Lower lobe of right lung (tissue), 2 donors: ENCODE measurements at regions not wholly inside any gene's neighbourhood (a gene's known extent, or its start where the extent isn't known, plus 50 kb on each side); places are given as distances from the start of the nearest gene placed in this dataset.

Source experiments
- ATAC-seq, 2 donors: fragments of 200-7000 bp; cut with Tn5 transposase; one replicate each; pipeline ENCODE4 v1.9.1; 2020 to 2022; ENCODE audit warnings: mild to moderate bottlenecking in 2 of 2, moderate library complexity in 2 of 2
- DNase-seq: peaks from one replicate; pipeline ENCODE4 v3.0.0-alpha.2; 2020
- H3K27ac ChIP-seq: fragments of 200-600 bp; one replicate; pipeline ENCODE4 v1.8.0; 2022
- H3K27me3 ChIP-seq: fragments of 200-600 bp; one replicate; pipeline ENCODE4 v1.8.0; 2022; ENCODE audit warnings: low read depth
- H3K36me3 ChIP-seq: fragments of 200-600 bp; one replicate; pipeline ENCODE4 v1.8.0; 2022; ENCODE audit warnings: mild to moderate bottlenecking
- H3K4me1 ChIP-seq: fragments of 200-600 bp; one replicate; pipeline ENCODE4 v1.8.0; 2022
- H3K4me3 ChIP-seq: fragments of 200-600 bp; one replicate; pipeline ENCODE4 v1.8.0; 2022; ENCODE audit warnings: mild to moderate bottlenecking
- H3K9me3 ChIP-seq: fragments of 200-600 bp; one replicate; pipeline ENCODE4 v1.8.0; 2022
- intact Hi-C: fragments of 100-400 bp; cut with DNase I; formaldehyde crosslinking; loops from one replicate; pipeline ENCODE4 v1.11.0; 2022
- TF ChIP-seq, protein P1 (sequence below): fragments of 200-600 bp; IDR thresholded peaks from one replicate; pipeline ENCODE4 v1.8.0; 2022; ENCODE audit warnings: antibody characterized with exemption, mild to moderate bottlenecking
- donor health status: DM: no; HTN: yes; CAD: no; lungs with severe emphysema.

DNA sequence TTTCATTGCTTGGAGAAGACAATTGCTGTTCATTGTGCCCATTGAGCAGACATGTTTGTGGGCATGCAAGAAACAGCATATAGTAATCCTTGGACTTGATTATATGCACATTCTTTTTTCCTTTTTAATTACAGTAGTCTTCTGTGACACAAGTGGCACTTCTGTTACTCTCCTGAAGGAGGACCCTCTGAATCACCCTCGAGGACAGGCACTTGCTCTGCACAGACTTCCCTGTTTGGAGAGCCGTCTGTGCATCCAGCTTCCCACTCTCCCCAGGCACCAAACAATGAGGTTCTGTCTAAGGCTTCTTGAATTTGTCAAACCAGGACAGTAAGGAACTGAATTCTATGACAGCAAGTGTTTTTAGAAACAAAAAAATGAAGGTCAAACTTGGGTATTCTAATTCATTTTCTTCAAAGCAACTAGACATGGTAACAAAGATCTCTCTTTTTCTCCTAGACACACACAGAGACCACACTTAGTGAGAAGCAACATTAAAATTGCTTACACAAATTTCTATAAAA is 844.6 kb upstream of the ID2 start:
- Histone ChIP-seq H3K27ac (no peak overlapping the region), H3K9me3 (no peaks in the 10 kb centered on the region), H3K4me3 (no peak overlapping the region), H3K4me1 (no peaks in the 10 kb centered on the region), H3K36me3 (no peaks in the 10 kb centered on the region), H3K27me3 (no peaks in the 10 kb centered on the region)
- intact Hi-C loops, result no loop called here
- TF ChIP-seq, protein P1, sequence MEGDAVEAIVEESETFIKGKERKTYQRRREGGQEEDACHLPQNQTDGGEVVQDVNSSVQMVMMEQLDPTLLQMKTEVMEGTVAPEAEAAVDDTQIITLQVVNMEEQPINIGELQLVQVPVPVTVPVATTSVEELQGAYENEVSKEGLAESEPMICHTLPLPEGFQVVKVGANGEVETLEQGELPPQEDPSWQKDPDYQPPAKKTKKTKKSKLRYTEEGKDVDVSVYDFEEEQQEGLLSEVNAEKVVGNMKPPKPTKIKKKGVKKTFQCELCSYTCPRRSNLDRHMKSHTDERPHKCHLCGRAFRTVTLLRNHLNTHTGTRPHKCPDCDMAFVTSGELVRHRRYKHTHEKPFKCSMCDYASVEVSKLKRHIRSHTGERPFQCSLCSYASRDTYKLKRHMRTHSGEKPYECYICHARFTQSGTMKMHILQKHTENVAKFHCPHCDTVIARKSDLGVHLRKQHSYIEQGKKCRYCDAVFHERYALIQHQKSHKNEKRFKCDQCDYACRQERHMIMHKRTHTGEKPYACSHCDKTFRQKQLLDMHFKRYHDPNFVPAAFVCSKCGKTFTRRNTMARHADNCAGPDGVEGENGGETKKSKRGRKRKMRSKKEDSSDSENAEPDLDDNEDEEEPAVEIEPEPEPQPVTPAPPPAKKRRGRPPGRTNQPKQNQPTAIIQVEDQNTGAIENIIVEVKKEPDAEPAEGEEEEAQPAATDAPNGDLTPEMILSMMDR, result no peak
- no peak for ATAC-seq
- DNase-seq, result no peak

DNA sequence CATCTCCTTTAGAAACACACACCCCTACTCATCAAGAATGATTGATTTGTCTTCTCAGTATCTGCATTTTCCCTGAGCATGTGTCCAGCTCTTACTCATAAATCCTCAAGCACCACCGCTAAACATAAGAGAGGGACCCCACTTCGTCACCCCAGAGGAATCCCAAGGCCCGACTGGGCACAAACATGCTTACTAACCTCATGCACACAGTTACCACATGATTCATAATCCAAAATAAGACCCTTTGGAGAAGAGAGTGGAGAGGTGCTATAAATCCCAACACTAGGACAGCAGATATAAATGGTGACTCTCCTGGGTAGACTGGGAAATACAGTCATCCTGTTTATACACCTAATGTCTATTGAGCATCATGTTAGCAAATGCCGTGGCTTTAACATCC is 843.2 kb upstream of the ID2 start:
- no peak overlapping the region for H3K27ac ChIP-seq
- intact Hi-C loops, result no loop called here
- H3K4me1 ChIP-seq, result no peaks in the 10 kb centered on the region
- no peaks in the 10 kb centered on the region for H3K9me3 ChIP-seq
- TF ChIP-seq, protein P1, result no peak
- H3K4me3 ChIP-seq, result no peak overlapping the region
- H3K36me3 ChIP-seq, result no peaks in the 10 kb centered on the region
- no peak for ATAC-seq
- DNase-seq, result no peak
- no peaks in the 10 kb centered on the region for H3K27me3 ChIP-seq

DNA sequence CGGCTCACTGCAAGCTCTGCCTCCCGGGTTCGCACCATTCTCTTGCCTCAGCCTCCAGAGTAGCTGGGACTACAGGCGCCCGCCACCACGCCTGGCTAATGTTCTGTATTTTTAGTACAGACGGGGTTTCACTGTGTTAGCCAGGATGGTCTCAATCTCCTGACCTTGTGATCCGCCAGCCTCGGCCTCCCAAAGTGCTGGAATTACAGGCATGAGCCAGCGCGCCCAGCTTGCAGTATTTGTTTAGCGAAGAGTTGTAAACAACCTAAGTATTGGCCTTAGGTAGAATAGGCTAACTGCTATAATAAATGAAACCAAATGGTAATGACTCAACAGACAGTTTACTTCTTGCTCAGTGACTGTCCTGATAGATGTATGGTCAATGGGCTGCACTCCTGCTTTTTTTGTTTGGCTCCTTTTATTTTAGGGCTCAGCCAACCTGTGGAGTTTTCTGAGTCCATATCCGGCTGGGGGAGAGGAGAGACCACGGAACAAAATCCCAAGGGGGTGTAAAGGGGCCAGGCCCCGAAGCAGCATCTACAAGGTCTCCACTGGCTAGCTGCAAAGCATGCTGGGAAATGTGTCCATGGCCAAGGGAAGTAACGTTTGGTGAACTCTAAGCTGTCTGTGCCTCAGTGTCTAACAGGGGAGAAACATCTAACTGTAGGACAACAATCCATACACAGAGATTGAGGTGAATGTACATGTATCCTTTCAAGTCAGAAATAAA is 841.0 kb upstream of the ID2 start:
- intact Hi-C loops, result no loop called here
- no peak for DNase-seq
- Histone ChIP-seq H3K9me3 (no peaks in the 10 kb centered on the region), H3K36me3 (no peaks in the 10 kb centered on the region), H3K27me3 (no peaks in the 10 kb centered on the region), H3K4me1 (no peaks in the 10 kb centered on the region), H3K4me3 (no peak overlapping the region), H3K27ac (no peak overlapping the region)
- no peak for ATAC-seq
- TF ChIP-seq, protein P1, result no peak

DNA sequence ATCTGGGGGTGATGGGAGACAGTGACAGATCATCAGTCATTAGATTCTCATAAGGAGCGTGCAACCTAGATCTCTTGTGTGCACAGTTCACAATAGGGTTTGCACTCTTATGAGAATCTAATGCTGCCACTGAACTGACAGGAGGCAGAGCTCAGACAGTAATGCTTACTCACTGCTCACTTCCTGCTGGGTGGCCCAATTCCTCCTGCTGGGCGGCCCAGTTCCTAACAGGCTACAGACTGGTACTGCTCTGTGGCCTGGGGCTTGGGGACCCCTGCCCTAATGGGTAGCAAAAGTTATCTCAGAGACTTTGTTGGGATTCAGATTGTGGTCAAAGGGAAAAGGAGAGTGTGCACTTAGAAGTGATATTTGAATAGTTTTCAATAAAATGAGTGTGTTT is 840.1 kb upstream of the ID2 start:
- intact Hi-C loops, result no loop called here
- no peaks in the 10 kb centered on the region for H3K27me3 ChIP-seq
- no peak overlapping the region for H3K27ac ChIP-seq
- H3K4me3 ChIP-seq, result no peak overlapping the region
- H3K9me3 ChIP-seq, result no peaks in the 10 kb centered on the region
- ATAC-seq (no peak), DNase-seq (no peak)
- H3K36me3 ChIP-seq, result no peaks in the 10 kb centered on the region
- TF ChIP-seq, protein P1, result no peak
- H3K4me1 ChIP-seq, result no peaks in the 10 kb centered on the region

DNA sequence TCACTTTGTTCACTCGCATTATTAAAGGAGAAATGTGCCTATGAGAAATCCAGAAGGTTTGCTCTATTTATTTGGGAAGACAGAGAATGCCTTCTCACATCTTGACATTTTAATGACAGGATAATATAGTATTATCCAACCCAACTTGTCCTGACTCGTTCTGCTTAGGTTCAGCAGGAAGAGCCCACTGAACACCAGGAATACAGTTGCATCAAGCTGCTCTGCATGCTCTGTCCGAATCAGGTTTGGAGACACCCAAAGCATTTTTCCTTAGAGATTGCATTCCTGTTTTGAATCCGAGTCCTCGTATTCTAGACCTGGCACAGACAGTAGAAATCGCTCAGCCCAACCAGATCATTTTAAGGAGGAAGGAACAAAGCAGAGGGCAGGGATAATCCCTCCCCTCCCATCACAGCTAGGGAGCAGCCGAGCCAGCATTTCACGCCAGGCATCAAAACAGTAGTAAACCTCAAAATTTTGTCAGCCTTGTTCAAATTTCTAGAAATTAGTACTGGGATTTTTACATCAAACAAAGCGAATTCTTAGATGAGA is 837.4 kb upstream of the ID2 start:
- no peaks in the 10 kb centered on the region for H3K4me1 ChIP-seq
- H3K27ac ChIP-seq, result no peak overlapping the region
- intact Hi-C loops, result no loop called here
- H3K9me3 ChIP-seq, result no peaks in the 10 kb centered on the region
- DNase-seq (no peak), ATAC-seq (no peak)
- H3K36me3 ChIP-seq, result no peaks in the 10 kb centered on the region
- TF ChIP-seq, protein P1, result no peak
- no peaks in the 10 kb centered on the region for H3K27me3 ChIP-seq
- no peak overlapping the region for H3K4me3 ChIP-seq
